ENCODE measurements at regions not wholly inside any gene's neighbourhood (a gene's known extent, or its start where the extent isn't known, plus 50 kb on each side); places are given as distances from the start of the nearest gene placed in this dataset.

DNA sequence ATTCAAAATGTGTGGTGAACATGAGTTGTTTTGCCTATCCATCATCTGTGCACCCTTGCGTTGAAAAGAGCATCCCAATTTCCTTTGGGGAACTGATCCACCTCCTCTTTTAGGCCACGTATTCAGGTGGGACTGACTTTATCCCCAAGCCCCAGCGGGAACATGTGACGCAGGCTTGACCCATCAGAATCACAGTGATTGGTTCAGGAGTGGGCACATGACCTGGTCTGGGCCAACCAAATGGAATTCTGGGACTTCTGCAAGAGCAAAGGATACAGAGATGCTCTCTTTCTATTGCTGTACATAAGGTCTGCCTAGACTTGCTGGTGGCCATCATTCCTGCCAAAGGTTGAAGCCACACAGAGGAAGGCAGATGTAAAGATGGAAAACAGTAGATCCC, 158.9 kb downstream of the IRX5 start:
- TF ChIP-seq POLR2A (IDR thresholded peaks at IDR 0.05): no peak
- TF ChIP-seq, protein P1, sequence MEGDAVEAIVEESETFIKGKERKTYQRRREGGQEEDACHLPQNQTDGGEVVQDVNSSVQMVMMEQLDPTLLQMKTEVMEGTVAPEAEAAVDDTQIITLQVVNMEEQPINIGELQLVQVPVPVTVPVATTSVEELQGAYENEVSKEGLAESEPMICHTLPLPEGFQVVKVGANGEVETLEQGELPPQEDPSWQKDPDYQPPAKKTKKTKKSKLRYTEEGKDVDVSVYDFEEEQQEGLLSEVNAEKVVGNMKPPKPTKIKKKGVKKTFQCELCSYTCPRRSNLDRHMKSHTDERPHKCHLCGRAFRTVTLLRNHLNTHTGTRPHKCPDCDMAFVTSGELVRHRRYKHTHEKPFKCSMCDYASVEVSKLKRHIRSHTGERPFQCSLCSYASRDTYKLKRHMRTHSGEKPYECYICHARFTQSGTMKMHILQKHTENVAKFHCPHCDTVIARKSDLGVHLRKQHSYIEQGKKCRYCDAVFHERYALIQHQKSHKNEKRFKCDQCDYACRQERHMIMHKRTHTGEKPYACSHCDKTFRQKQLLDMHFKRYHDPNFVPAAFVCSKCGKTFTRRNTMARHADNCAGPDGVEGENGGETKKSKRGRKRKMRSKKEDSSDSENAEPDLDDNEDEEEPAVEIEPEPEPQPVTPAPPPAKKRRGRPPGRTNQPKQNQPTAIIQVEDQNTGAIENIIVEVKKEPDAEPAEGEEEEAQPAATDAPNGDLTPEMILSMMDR (IDR thresholded peaks at IDR 0.05): no peak
- WGBS, 2 donors: 96 to 100% methylated on average over 4 of the region's 4 CpGs
- H3K27ac ChIP-seq: no peak overlapping the region
- no peak for DNase-seq
- H3K4me3 ChIP-seq (replicated peaks in 1 of 3): no peak overlapping the region
- H3K36me3 ChIP-seq: no peaks in the 10 kb centered on the region
- H3K9me3 ChIP-seq: no peaks in the 10 kb centered on the region
- H3K4me1 ChIP-seq: no peaks in the 10 kb centered on the region
- no peaks in the 10 kb centered on the region for H3K27me3 ChIP-seq
- intact Hi-C loops (cut with DNase I): no loop called here

DNA sequence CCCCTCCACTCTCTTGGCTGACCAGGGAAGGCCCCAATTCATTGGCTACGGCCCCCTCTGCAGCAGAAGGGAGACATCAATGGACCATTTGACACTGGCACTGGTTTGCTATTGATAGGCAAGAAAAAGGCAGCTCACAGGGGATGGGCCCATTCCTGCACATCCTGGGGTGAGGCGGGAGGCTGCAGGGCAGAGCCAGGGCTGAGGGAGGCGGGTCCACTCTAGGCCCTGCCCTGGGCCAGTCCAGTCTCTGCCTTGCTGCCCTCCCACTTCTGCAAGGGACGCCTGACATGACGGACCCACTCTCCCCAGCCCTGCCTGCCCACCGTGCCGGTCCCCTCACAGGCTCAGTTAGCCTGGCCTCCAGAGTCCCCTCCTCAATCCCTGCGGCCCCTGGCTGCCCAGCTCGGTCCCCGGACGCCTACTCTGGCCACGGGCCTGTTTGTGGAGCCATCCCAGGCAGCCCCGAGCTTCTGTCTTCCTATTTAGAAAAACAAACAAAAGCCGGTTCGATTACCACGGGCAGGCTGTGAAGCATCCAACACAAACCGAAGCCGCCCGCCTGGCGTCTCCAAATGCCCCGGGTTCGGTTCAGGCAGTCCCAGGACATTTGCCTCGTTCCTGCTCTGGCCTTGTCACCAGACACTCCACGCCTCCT, 160.7 kb downstream of the IRX5 start:
- no peak for DNase-seq
- TF ChIP-seq, protein P1 (IDR thresholded peaks at IDR 0.05): no peak
- no peak for TF ChIP-seq POLR2A (IDR thresholded peaks at IDR 0.05)
- H3K27ac ChIP-seq: no peak overlapping the region
- no peaks in the 10 kb centered on the region for H3K36me3 ChIP-seq
- no peaks in the 10 kb centered on the region for H3K4me1 ChIP-seq
- no peaks in the 10 kb centered on the region for H3K27me3 ChIP-seq
- H3K9me3 ChIP-seq: no peaks in the 10 kb centered on the region
- WGBS, 2 donors: 70 to 72% methylated on average over 21 to 22 of the region's 24 CpGs
- H3K4me3 ChIP-seq (replicated peaks in 1 of 3): no peak overlapping the region
- intact Hi-C loops (cut with DNase I): no loop called here

DNA sequence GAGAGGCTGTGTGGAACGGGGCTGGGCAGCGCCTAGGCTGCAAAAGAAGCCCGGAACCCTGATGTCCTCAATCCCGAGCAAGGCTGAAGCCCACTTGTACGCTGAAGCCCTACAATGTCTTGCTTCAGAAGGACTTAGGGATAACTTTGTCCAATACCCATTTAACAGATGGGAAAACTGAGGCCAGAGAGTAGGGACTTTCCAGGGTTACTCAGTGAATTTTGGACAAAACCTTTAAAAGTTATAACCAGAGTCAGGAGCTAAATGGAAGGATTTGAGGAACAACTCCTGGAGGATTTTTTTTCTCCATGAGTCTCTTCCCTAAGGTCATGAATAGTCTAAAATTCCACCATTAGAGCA, 161.2 kb downstream of the IRX5 start:
- no peaks in the 10 kb centered on the region for H3K4me1 ChIP-seq
- intact Hi-C loops (cut with DNase I): no loop called here
- no peak overlapping the region for H3K4me3 ChIP-seq (replicated peaks in 1 of 3)
- H3K27ac ChIP-seq: no peak overlapping the region
- H3K27me3 ChIP-seq: no peaks in the 10 kb centered on the region
- no peaks in the 10 kb centered on the region for H3K9me3 ChIP-seq
- no peaks in the 10 kb centered on the region for H3K36me3 ChIP-seq
- TF ChIP-seq POLR2A (IDR thresholded peaks at IDR 0.05): no peak
- TF ChIP-seq, protein P1 (IDR thresholded peaks at IDR 0.05): no peak
- WGBS, 2 donors: 91% methylated on average over 5 of the region's 5 CpGs
- DNase-seq: no peak

DNA sequence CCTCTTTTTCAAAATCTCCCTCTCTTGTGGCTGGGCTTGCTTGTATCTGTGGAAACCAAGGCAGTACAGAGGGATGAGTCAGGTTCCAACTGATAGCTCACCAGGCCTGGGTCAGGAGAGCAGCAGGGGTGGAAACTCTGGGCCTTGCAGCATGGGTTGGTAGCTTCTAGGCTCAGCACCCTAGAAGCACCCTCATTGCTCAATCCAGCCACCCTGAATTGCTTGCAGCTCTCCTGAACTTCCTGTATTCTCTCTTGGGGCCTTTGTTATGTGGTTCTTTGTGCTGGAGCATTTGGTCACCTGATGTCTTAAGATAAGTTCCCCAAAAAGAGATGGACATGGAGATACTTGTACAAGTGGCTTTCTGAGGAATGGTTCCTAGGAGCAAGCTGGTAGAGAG, 169.4 kb downstream of the IRX5 start:
- no peaks in the 10 kb centered on the region for H3K27me3 ChIP-seq
- intact Hi-C loops (cut with DNase I): no loop called here
- H3K4me3 ChIP-seq (replicated peaks in 1 of 3): no peak overlapping the region
- no peak overlapping the region for H3K27ac ChIP-seq
- DNase-seq: no peak
- H3K36me3 ChIP-seq: no peaks in the 10 kb centered on the region
- H3K4me1 ChIP-seq: no peaks in the 10 kb centered on the region
- no peaks in the 10 kb centered on the region for H3K9me3 ChIP-seq
- TF ChIP-seq, protein P1 (IDR thresholded peaks at IDR 0.05): no peak
- TF ChIP-seq POLR2A (IDR thresholded peaks at IDR 0.05): no peak

DNA sequence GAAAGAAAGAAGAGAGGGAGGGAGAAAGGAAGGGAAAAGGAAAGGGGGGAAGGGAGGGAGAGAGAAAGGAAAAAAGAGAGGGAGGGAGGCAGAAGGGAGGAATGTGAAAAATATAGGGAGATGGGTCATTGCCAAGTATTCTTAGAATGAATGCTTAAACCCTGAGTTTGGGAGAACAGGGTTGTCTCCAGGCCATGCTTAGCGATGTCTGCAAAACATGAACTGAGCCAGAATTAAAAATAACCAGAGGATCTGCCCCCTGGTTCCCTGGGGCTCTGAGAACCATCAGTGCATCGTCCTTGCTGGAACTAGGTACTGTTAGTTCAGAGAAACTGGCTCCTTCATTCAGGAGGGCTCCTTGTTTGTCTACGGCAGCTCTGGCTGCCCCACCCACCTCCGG, 170.4 kb downstream of the IRX5 start:
- TF ChIP-seq, protein P1 (IDR thresholded peaks at IDR 0.05): no peak
- TF ChIP-seq POLR2A (IDR thresholded peaks at IDR 0.05): no peak

More for the DNA sequence above, 170.4 kb downstream of the IRX5 start:
- no peak overlapping the region for H3K4me3 ChIP-seq (replicated peaks in 1 of 3)
- no peaks in the 10 kb centered on the region for H3K9me3 ChIP-seq
- WGBS, 2 donors: 42 to 45% methylated on average over 4 of the region's 4 CpGs
- no peak overlapping the region for H3K27ac ChIP-seq
- DNase-seq: no peak
- intact Hi-C loops (cut with DNase I): no loop called here
- no peaks in the 10 kb centered on the region for H3K27me3 ChIP-seq
- H3K4me1 ChIP-seq: no peaks in the 10 kb centered on the region
- no peaks in the 10 kb centered on the region for H3K36me3 ChIP-seq
